ENCODE measurements at regions not wholly inside any gene's neighbourhood (a gene's known extent, or its start where the extent isn't known, plus 50 kb on each side); places are given as distances from the start of the nearest gene placed in this dataset.

DNA sequence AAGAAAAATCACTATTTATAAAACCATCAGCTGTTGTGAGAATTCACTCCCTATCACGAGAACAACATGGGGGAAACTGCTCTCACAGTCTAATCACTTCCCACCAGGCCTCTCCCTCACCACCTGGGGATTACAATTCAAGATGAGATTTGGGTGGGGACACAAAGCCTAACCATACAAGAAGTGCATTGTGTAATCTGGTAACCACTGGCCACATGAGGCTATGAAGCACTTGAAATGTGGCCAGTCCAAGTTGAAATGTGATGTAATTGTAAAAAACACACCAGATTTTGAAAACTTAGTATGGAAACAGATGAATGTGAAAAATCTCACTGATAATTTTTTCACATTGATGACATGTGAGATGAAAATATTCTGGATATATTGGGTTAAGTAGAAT is 293.8 kb downstream of the TTLL7 start:
- no peak for TF ChIP-seq POLR2A (IDR thresholded peaks at IDR 0.05)
- no peak for TF ChIP-seq CTCF (IDR thresholded peaks at IDR 0.05)
- TF ChIP-seq POLR2AphosphoS5 (IDR thresholded peaks at IDR 0.05): no peak
